Activated naive CD8-positive, alpha-beta T cell treated with anti-CD3 and anti-CD28 coated beads, Interleukin-2, amount 50 U/mL, for 24 hours (primary cell): ENCODE measurements at regions not wholly inside any gene's neighbourhood (a gene's known extent, or its start where the extent isn't known, plus 50 kb on each side); places are given as distances from the start of the nearest gene placed in this dataset.
A peak's percentile ranks its signal among the peaks of the same experiment; 100 is the strongest.

ENCODE experiments used
- ATAC-seq: fragments of 150-1000 bp; cut with Tn5 transposase; one replicate; pipeline ENCODE4 v1.10.0; 2021
- DNase-seq: peaks from one replicate; pipeline ENCODE4 v3.0.0; 2021
- H3K27ac Mint-ChIP-seq: one replicate; pipeline ENCODE4 v1.8.0; 2021; ENCODE audit warnings: mild to moderate bottlenecking, mixed read lengths
- H3K27me3 Mint-ChIP-seq: one replicate; pipeline ENCODE4 v1.8.0; 2021; ENCODE audit warnings: mixed read lengths
- H3K36me3 Mint-ChIP-seq: one replicate; pipeline ENCODE4 v1.8.0; 2021; ENCODE audit warnings: low read depth, mixed read lengths
- H3K4me1 Mint-ChIP-seq: one replicate; pipeline ENCODE4 v1.8.0; 2021; ENCODE audit warnings: mixed read lengths
- H3K4me3 Mint-ChIP-seq: one replicate; pipeline ENCODE4 v1.8.0; 2021; ENCODE audit warnings: mild to moderate bottlenecking, moderate library complexity, mixed read lengths
- H3K9me3 Mint-ChIP-seq: one replicate; pipeline ENCODE4 v1.8.0; 2021; ENCODE audit warnings: mixed read lengths

DNA sequence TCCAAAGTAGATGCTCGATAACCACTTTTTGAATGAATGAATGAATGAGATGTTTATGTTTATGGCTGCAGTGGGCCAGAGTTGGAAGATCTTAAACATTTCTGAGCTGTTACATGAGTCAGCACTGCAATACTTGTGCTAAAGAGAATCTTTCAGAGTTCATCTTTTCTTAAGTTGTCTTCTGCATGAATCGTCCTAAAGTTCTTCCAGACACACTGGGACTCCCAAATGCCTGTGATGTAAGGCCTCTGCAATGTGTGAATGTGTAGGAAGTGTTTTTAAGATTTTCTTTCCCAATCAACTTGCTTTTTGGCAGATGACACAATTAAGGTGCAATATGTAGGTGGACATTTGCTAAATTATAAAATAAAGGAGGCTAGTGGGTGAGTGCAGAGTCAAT is 50.3 kb upstream of the TRIM9 start:
- DNase-seq (no peak), ATAC-seq (no peak)
- no peak overlapping the region for H3K4me3 Mint-ChIP-seq
- H3K4me1 Mint-ChIP-seq = no peaks in the 10 kb centered on the region
- peaks cover 2% of the 10 kb centered on the region for H3K27me3 Mint-ChIP-seq
- H3K36me3 Mint-ChIP-seq = no peaks in the 10 kb centered on the region
- no peak overlapping the region for H3K27ac Mint-ChIP-seq
- H3K9me3 Mint-ChIP-seq = peaks cover 9% of the 10 kb centered on the region

- H3K27me3 Mint-ChIP-seq = peaks cover 2% of the 10 kb centered on the region
- no peak for ATAC-seq
- H3K9me3 Mint-ChIP-seq = peaks cover 4% of the 10 kb centered on the region
- H3K36me3 Mint-ChIP-seq = no peaks in the 10 kb centered on the region
- DNase-seq = no peak
- H3K4me3 Mint-ChIP-seq = no peak overlapping the region
- H3K4me1 Mint-ChIP-seq = no peaks in the 10 kb centered on the region
- H3K27ac Mint-ChIP-seq = no peak overlapping the region
Observed at GRCh38 chr14:51147183-51147582, 52.3 kb upstream of the TRIM9 start.

GRCh38 chr14:51155326-51155725 is 60.4 kb upstream of the TRIM9 start:
- H3K4me3 Mint-ChIP-seq = no peak overlapping the region
- DNase-seq (no peak), ATAC-seq (no peak)
- H3K4me1 Mint-ChIP-seq = no peaks in the 10 kb centered on the region
- no peaks in the 10 kb centered on the region for H3K36me3 Mint-ChIP-seq
- no peaks in the 10 kb centered on the region for H3K27me3 Mint-ChIP-seq
- no peak overlapping the region for H3K27ac Mint-ChIP-seq
- no peaks in the 10 kb centered on the region for H3K9me3 Mint-ChIP-seq

DNA sequence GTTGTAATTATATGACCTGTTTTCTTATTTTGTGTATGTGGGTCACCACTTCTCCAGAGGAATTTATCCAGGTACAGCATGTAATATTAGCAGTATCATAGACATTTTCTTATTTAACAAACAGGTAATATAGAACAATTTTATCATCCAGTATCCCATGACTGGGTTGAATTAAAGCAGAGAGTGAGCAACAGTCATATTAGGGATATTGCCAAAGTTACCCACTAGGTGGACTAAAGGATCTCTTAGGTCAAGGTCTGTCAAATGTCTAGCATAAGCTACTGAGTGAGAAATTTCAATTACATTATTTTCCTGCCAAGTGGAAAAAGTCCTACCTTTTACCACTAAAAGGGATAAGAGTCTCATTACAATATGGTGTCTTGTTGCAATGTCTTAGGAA is 62.1 kb upstream of the TRIM9 start:
- no peak overlapping the region for H3K4me3 Mint-ChIP-seq
- H3K36me3 Mint-ChIP-seq = no peaks in the 10 kb centered on the region
- DNase-seq = no peak
- ATAC-seq = peak; percentile 63
- no peaks in the 10 kb centered on the region for H3K27me3 Mint-ChIP-seq
- no peak overlapping the region for H3K27ac Mint-ChIP-seq
- H3K9me3 Mint-ChIP-seq = no peaks in the 10 kb centered on the region
- H3K4me1 Mint-ChIP-seq = no peaks in the 10 kb centered on the region

GRCh38 chr14:51160871-51161270 is 66.0 kb upstream of the TRIM9 start:
- ATAC-seq = no peak
- Mint-ChIP-seq H3K4me1 (peaks cover 2% of the 10 kb centered on the region), H3K27me3 (no peaks in the 10 kb centered on the region), H3K27ac (no peak overlapping the region), H3K9me3 (no peaks in the 10 kb centered on the region), H3K36me3 (no peaks in the 10 kb centered on the region), H3K4me3 (no peak overlapping the region)
- DNase-seq = no peak

- ATAC-seq (no peak), DNase-seq (no peak)
- Mint-ChIP-seq H3K4me1 (peaks cover 23% of the 10 kb centered on the region), H3K9me3 (no peaks in the 10 kb centered on the region), H3K27ac (no peak overlapping the region), H3K36me3 (no peaks in the 10 kb centered on the region), H3K4me3 (no peak overlapping the region), H3K27me3 (no peaks in the 10 kb centered on the region)
Observed at GRCh38 chr14:51165415-51165814, 70.5 kb upstream of the TRIM9 start.

GRCh38 chr14:51167587-51168214 is 72.3 kb upstream of the TMX1 start:
- DNase-seq = no peak
- H3K4me1 Mint-ChIP-seq = peaks cover 23% of the 10 kb centered on the region
- H3K4me3 Mint-ChIP-seq = peak overlapping the region; percentile 27
- peak overlapping the region; percentile 85 for H3K27ac Mint-ChIP-seq
- no peaks in the 10 kb centered on the region for H3K9me3 Mint-ChIP-seq
- ATAC-seq = peak; percentile 96
- peaks cover 2% of the 10 kb centered on the region for H3K27me3 Mint-ChIP-seq
- no peaks in the 10 kb centered on the region for H3K36me3 Mint-ChIP-seq

DNA sequence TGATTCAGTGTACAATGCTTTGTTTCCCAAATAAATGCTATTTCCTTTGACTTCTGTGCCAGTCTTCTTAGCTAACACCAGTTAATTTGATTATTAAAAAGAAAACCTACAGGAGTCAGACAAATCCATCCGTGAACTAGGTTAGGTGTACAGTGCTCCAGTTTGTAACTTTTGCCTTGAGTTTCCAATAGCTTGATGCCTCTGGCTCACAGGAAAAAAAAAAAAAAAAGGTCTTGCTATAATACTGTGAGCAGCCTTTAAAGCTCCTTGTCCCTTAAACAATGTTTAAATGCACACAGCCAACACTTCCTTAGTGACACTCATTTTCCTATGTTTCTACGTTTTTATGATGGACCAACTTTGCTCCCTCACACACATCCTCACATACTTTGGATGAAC is 71.8 kb upstream of the TMX1 start:
- H3K4me3 Mint-ChIP-seq = no peak overlapping the region
- H3K4me1 Mint-ChIP-seq = peaks cover 23% of the 10 kb centered on the region
- peak overlapping the region; percentile 85 for H3K27ac Mint-ChIP-seq
- peaks cover 3% of the 10 kb centered on the region for H3K27me3 Mint-ChIP-seq
- H3K9me3 Mint-ChIP-seq = no peaks in the 10 kb centered on the region
- no peak for DNase-seq
- peak; percentile 34 for ATAC-seq
- H3K36me3 Mint-ChIP-seq = no peaks in the 10 kb centered on the region

DNA sequence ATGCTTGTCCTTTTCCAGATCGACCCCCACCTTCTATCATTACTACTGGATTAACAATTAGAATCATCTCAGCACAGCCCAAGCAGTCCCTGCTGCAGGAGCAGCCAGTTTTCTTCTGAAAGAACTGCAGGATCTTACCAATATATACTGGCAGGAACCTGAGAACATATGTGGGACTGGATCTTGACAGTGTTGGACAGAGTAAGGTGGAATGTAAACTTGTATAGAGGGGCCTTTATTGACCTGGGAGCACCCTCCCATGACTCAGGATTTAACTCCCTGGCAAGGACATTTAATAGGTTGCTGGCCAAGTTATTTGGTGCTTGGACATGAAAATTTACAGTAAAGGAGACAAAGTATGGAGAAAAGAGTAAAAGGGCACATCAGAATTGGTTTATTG is 66.2 kb upstream of the TMX1 start:
- Mint-ChIP-seq H3K4me1 (no peaks in the 10 kb centered on the region), H3K36me3 (no peaks in the 10 kb centered on the region), H3K27ac (no peak overlapping the region), H3K4me3 (no peak overlapping the region), H3K27me3 (peaks cover 8% of the 10 kb centered on the region), H3K9me3 (no peaks in the 10 kb centered on the region)
- ATAC-seq = no peak
- no peak for DNase-seq

- no peak overlapping the region for H3K4me3 Mint-ChIP-seq
Observed at GRCh38 chr14:51176839-51177238, 63.2 kb upstream of the TMX1 start.

GRCh38 chr14:51180577-51180976 is 59.5 kb upstream of the TMX1 start:
- no peaks in the 10 kb centered on the region for H3K9me3 Mint-ChIP-seq
- DNase-seq (no peak), ATAC-seq (no peak)
- H3K27me3 Mint-ChIP-seq = peaks cover 6% of the 10 kb centered on the region
- no peaks in the 10 kb centered on the region for H3K36me3 Mint-ChIP-seq
- H3K4me3 Mint-ChIP-seq = no peak overlapping the region
- no peak overlapping the region for H3K27ac Mint-ChIP-seq
- peaks cover 5% of the 10 kb centered on the region for H3K4me1 Mint-ChIP-seq

More at GRCh38 chr14:51176839-51177238, 63.2 kb upstream of the TMX1 start:
- ATAC-seq (no peak), DNase-seq (no peak)
- Mint-ChIP-seq H3K4me1 (no peaks in the 10 kb centered on the region), H3K27ac (no peak overlapping the region), H3K9me3 (no peaks in the 10 kb centered on the region), H3K27me3 (peaks cover 10% of the 10 kb centered on the region), H3K36me3 (no peaks in the 10 kb centered on the region)

DNA sequence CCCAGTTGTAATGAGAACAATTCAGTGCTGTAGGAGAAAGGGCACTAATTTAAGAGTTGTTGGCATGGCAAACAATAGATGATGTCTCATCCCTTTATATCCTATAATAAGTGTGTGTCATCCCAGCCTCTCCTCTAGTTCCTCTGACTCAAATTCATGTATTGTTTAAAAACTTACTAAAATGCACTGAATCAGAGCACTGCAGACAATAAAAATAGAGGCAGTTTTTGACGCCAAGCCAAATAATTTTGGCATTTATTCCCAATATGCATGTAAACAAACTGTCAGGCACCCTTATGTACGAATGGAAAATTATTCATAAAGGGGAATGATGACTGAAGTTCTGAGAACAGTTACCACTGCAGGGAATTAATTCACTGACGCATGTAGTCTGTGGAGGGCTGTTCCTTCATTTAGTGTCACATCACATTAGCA is 57.9 kb upstream of the TMX1 start:
- ATAC-seq (no peak), DNase-seq (no peak)
- Mint-ChIP-seq H3K9me3 (no peaks in the 10 kb centered on the region), H3K4me3 (no peak overlapping the region), H3K36me3 (no peaks in the 10 kb centered on the region), H3K4me1 (peaks cover 5% of the 10 kb centered on the region), H3K27me3 (peaks cover 4% of the 10 kb centered on the region), H3K27ac (no peak overlapping the region)

GRCh38 chr14:51185180-51185579 is 54.9 kb upstream of the TMX1 start:
- DNase-seq (peak; percentile 22), ATAC-seq (no peak)
- Mint-ChIP-seq H3K27ac (peak overlapping the region; percentile 33), H3K27me3 (peaks cover 2% of the 10 kb centered on the region), H3K4me3 (no peak overlapping the region), H3K9me3 (no peaks in the 10 kb centered on the region), H3K4me1 (peaks cover 5% of the 10 kb centered on the region), H3K36me3 (no peaks in the 10 kb centered on the region)

DNA sequence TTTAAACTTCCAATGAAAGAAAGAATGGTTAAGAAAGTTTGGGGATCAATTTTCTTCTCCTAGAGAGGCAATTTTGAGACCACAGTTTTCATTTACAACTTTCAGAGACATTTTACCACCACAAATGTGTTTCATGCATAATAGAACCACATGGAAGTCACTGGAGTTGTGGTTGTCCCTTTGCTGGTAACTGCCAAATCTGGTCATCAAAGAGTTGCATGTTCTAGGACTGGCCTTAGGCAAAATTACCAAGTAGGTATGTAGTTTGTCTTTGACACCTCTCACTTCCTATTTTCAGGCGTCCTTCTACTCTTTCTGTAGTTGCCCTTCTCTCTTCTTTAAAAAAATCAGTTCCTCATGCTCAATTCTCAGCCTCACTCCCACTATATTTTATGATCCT is 54.3 kb upstream of the TMX1 start:
- peaks cover 5% of the 10 kb centered on the region for H3K4me1 Mint-ChIP-seq
- no peak overlapping the region for H3K4me3 Mint-ChIP-seq
- no peak for DNase-seq
- ATAC-seq = no peak
- H3K27ac Mint-ChIP-seq = no peak overlapping the region
- H3K27me3 Mint-ChIP-seq = peaks cover 2% of the 10 kb centered on the region
- no peaks in the 10 kb centered on the region for H3K36me3 Mint-ChIP-seq
- H3K9me3 Mint-ChIP-seq = no peaks in the 10 kb centered on the region

DNA sequence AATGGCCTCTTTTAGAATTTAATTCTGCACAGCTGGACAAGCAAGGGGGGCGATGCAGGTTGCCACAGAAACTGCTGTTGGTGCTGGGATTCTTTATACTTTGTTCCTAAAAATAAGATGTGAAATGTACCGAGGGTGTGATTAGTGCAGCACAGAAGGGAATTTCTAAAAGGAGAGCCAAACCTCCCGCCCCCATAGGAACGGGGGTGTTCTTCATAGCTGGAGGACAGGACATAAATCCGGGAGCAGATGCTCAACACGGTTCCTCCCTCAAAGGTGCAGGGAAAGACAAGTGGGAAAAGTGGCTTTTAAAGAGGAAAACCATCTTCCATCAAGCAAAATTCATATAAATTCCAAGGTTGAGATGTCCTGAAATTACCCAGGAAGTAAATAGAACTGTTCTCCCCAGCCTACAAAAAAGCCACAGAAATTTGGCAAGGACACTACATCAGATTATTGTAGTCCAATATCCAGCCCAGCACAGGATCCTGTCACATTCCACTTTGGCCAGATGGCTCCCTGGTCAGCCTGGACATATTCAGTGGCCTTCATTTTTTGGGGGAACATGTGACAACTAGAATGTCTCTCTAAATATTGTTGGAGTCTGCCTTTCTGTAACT is 51.4 kb upstream of the TMX1 start:
- H3K27me3 Mint-ChIP-seq = no peaks in the 10 kb centered on the region
- H3K4me1 Mint-ChIP-seq = peaks cover 5% of the 10 kb centered on the region
- H3K36me3 Mint-ChIP-seq = no peaks in the 10 kb centered on the region
- no peak overlapping the region for H3K27ac Mint-ChIP-seq
- ATAC-seq = no peak
- H3K4me3 Mint-ChIP-seq = no peak overlapping the region
- no peak for DNase-seq
- no peaks in the 10 kb centered on the region for H3K9me3 Mint-ChIP-seq
